Activated T-helper 1 cell treated with anti-CD3 and anti-CD28 coated beads, Interleukin-12 subunit alpha, Interleukin-12 subunit beta, Interleukin-2, Interleukin-4 antibody, amounts not matched to agents 30 ng/mL and 10 ng/mL and 1 ng/mL, durations not matched to agents 14 hours and 24 hours and 36 hours (primary cell): ENCODE measurements at regions not wholly inside any gene's neighbourhood (a gene's known extent, or its start where the extent isn't known, plus 50 kb on each side); places are given as distances from the start of the nearest gene placed in this dataset.

Experiments used
- DNase-seq: peaks from one replicate; pipeline ENCODE4 v3.0.0; 2021; ENCODE audit warnings: low spot score
- H3K27ac Mint-ChIP-seq: one replicate; pipeline ENCODE4 v1.8.0; 2021; ENCODE audit warnings: mild to moderate bottlenecking, mixed read lengths
- H3K27me3 Mint-ChIP-seq: one replicate; pipeline ENCODE4 v1.8.0; 2022; ENCODE audit warnings: mild to moderate bottlenecking, moderate library complexity, mixed read lengths; ENCODE audit not compliant: insufficient read depth
- H3K36me3 Mint-ChIP-seq: one replicate; pipeline ENCODE4 v1.8.0; 2021; ENCODE audit warnings: low read depth, mixed read lengths
- H3K4me1 Mint-ChIP-seq: one replicate; pipeline ENCODE4 v1.8.0; 2021; ENCODE audit warnings: low read depth, mixed read lengths
- H3K4me3 Mint-ChIP-seq: one replicate; pipeline ENCODE4 v1.8.0; 2021; ENCODE audit warnings: mild to moderate bottlenecking, moderate library complexity, mixed read lengths
- H3K9me3 Mint-ChIP-seq: one replicate; pipeline ENCODE4 v1.8.0; 2021; ENCODE audit warnings: mixed read lengths
- intact Hi-C: fragments of 100-400 bp; cut with micrococcal nuclease; formaldehyde crosslinking; loops from one replicate; pipeline ENCODE4 v1.15.1; 2024

DNA sequence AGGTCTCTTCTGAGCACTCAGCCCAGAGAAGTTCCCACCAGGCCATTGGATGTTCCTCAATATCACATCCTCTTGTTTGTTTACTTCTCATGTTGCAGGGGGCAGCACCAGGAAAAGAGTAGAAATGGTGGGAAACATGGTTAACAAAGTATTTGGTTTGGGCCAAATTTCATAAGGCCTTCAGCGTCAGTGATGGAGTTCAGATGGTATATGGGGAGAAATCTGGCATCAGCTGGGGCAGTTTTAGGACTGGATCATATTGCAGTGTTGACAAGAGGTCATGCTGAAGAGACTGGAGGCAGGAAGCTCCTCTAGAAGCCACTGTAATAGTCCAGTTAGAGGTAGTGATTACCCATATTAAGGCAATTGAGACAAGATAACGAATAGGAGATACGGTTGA is 200.0 kb downstream of the WDR11 start:
- no peaks in the 10 kb centered on the region for H3K4me1 Mint-ChIP-seq
- no peak overlapping the region for H3K27ac Mint-ChIP-seq
- DNase-seq, result no peak
- intact Hi-C loops, result no loop called here
- no peak overlapping the region for H3K4me3 Mint-ChIP-seq
- H3K27me3 Mint-ChIP-seq, result no peaks in the 10 kb centered on the region
- H3K36me3 Mint-ChIP-seq, result no peaks in the 10 kb centered on the region
- H3K9me3 Mint-ChIP-seq, result no peaks in the 10 kb centered on the region

DNA sequence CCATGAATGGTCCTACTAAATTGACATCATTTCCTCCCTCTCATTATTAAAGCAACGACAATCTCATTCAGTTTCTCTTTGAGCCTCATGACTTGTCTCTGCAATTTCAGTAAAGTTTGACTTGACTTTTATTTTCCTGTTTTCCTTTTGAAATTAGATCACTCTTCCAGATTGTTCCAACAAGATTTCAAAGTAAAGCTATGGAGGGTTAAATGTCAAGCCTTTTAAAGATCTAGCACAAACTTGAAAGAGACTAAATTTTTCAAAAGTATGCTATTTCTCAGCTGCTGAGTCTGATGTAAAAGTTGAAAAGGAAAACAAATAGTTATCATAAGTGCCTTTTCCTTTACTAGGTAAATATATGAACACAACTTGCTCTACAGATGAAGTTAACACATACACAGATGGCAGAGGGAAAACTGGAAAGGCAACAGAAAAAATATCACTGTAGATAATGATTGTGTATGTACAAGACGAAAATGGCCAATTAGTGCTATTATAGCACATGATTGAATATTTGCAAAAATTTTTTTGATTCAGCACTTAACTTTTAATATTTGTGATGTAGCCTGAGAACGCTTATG is 200.6 kb downstream of the WDR11 start:
- DNase-seq, result no peak
- no peak overlapping the region for H3K4me3 Mint-ChIP-seq
- H3K27ac Mint-ChIP-seq, result no peak overlapping the region
- no peaks in the 10 kb centered on the region for H3K36me3 Mint-ChIP-seq
- H3K4me1 Mint-ChIP-seq, result no peaks in the 10 kb centered on the region
- intact Hi-C loops, result no loop called here
- no peaks in the 10 kb centered on the region for H3K27me3 Mint-ChIP-seq
- no peaks in the 10 kb centered on the region for H3K9me3 Mint-ChIP-seq

DNA sequence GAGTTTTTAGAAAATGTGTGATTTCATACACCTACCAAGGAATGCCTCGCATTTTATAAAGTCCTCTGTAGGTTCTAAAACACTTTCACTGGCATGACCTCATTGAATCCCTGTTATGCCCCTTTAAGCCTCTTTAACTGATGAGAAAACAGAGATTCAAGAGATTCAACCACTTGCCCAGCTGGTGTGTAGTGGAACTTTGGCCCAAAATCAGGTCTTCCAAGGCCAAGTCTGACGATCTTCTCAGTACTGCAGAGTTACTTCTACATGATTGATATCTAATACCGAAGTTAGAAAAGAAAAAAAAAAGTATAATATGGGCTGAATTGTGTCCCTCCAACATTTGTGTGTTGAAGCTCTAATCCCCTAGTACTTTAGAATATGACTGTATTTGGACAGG is 202.0 kb downstream of the WDR11 start:
- no peak overlapping the region for H3K4me3 Mint-ChIP-seq
- intact Hi-C loops, result no loop called here
- H3K9me3 Mint-ChIP-seq, result no peaks in the 10 kb centered on the region
- no peak overlapping the region for H3K27ac Mint-ChIP-seq
- H3K27me3 Mint-ChIP-seq, result no peaks in the 10 kb centered on the region
- DNase-seq, result no peak
- H3K36me3 Mint-ChIP-seq, result no peaks in the 10 kb centered on the region
- no peaks in the 10 kb centered on the region for H3K4me1 Mint-ChIP-seq

- Mint-ChIP-seq H3K4me3 (no peak overlapping the region), H3K36me3 (no peaks in the 10 kb centered on the region), H3K9me3 (no peaks in the 10 kb centered on the region), H3K27me3 (no peaks in the 10 kb centered on the region), H3K4me1 (no peaks in the 10 kb centered on the region), H3K27ac (no peak overlapping the region)
- no peak for DNase-seq
- intact Hi-C loops, result no loop called here
These were observed 203.7 kb downstream of the WDR11 start for GRCh38 chr10:121054874-121055273.

GRCh38 chr10:121057269-121057668 is 206.1 kb downstream of the WDR11 start:
- Mint-ChIP-seq H3K9me3 (no peaks in the 10 kb centered on the region), H3K4me1 (no peaks in the 10 kb centered on the region), H3K36me3 (no peaks in the 10 kb centered on the region), H3K27me3 (no peaks in the 10 kb centered on the region), H3K4me3 (no peak overlapping the region), H3K27ac (no peak overlapping the region)
- DNase-seq, result no peak
- intact Hi-C loops, result no loop called here

GRCh38 chr10:121058082-121058481 is 206.9 kb downstream of the WDR11 start:
- Mint-ChIP-seq H3K27ac (no peak overlapping the region), H3K4me3 (no peak overlapping the region), H3K36me3 (no peaks in the 10 kb centered on the region), H3K4me1 (no peaks in the 10 kb centered on the region), H3K9me3 (no peaks in the 10 kb centered on the region), H3K27me3 (no peaks in the 10 kb centered on the region)
- DNase-seq, result no peak
- intact Hi-C loops, result no loop called here

- Mint-ChIP-seq H3K4me3 (no peak overlapping the region), H3K9me3 (no peaks in the 10 kb centered on the region), H3K4me1 (no peaks in the 10 kb centered on the region), H3K27me3 (no peaks in the 10 kb centered on the region), H3K27ac (no peak overlapping the region), H3K36me3 (no peaks in the 10 kb centered on the region)
- intact Hi-C loops, result no loop called here
- DNase-seq, result no peak
These were observed 208.2 kb downstream of the WDR11 start for GRCh38 chr10:121059351-121059750.

GRCh38 chr10:121062115-121062514 is 211.0 kb downstream of the WDR11 start:
- H3K27ac Mint-ChIP-seq, result no peak overlapping the region
- intact Hi-C loops, result no loop called here
- H3K9me3 Mint-ChIP-seq, result no peaks in the 10 kb centered on the region
- DNase-seq, result no peak
- no peaks in the 10 kb centered on the region for H3K4me1 Mint-ChIP-seq
- no peaks in the 10 kb centered on the region for H3K36me3 Mint-ChIP-seq
- no peak overlapping the region for H3K4me3 Mint-ChIP-seq
- no peaks in the 10 kb centered on the region for H3K27me3 Mint-ChIP-seq

GRCh38 chr10:121063744-121064143 is 212.6 kb downstream of the WDR11 start:
- no peaks in the 10 kb centered on the region for H3K9me3 Mint-ChIP-seq
- DNase-seq, result no peak
- no peak overlapping the region for H3K4me3 Mint-ChIP-seq
- no peak overlapping the region for H3K27ac Mint-ChIP-seq
- intact Hi-C loops, result no loop called here
- H3K4me1 Mint-ChIP-seq, result no peaks in the 10 kb centered on the region
- no peaks in the 10 kb centered on the region for H3K36me3 Mint-ChIP-seq
- H3K27me3 Mint-ChIP-seq, result no peaks in the 10 kb centered on the region

- H3K27me3 Mint-ChIP-seq, result no peaks in the 10 kb centered on the region
- no peaks in the 10 kb centered on the region for H3K36me3 Mint-ChIP-seq
- intact Hi-C loops, result no loop called here
- DNase-seq, result no peak
- no peak overlapping the region for H3K4me3 Mint-ChIP-seq
- H3K4me1 Mint-ChIP-seq, result no peaks in the 10 kb centered on the region
- no peak overlapping the region for H3K27ac Mint-ChIP-seq
- H3K9me3 Mint-ChIP-seq, result no peaks in the 10 kb centered on the region
These were observed 213.3 kb downstream of the WDR11 start for GRCh38 chr10:121064491-121064890.

DNA sequence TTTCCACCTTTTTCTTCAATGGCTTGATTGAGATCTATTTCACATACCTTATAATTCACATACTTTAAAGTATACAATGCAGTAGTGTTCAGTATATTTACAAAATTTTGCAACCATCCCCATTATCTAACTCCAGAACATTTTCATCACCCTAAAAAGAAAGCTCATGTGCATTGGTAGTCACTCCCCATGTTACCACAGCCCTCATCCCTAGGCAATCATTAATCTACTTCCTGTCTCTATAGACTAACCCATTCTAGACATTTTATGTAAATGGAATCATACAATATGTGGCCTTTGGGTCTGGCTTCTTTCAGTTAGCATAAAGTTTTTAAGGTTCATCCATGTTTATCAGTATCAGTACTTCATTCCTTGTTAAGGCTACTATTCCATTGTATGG is 214.2 kb downstream of the WDR11 start:
- no peak for DNase-seq
- Mint-ChIP-seq H3K27ac (no peak overlapping the region), H3K4me1 (no peaks in the 10 kb centered on the region), H3K4me3 (no peak overlapping the region), H3K9me3 (no peaks in the 10 kb centered on the region), H3K36me3 (no peaks in the 10 kb centered on the region), H3K27me3 (no peaks in the 10 kb centered on the region)
- intact Hi-C loops, result no loop called here

GRCh38 chr10:121069061-121069850 is 218.1 kb downstream of the WDR11 start:
- Mint-ChIP-seq H3K27me3 (no peaks in the 10 kb centered on the region), H3K9me3 (no peaks in the 10 kb centered on the region), H3K36me3 (no peaks in the 10 kb centered on the region), H3K27ac (no peak overlapping the region), H3K4me3 (no peak overlapping the region), H3K4me1 (no peaks in the 10 kb centered on the region)
- intact Hi-C loops, result no loop called here
- no peak for DNase-seq

DNA sequence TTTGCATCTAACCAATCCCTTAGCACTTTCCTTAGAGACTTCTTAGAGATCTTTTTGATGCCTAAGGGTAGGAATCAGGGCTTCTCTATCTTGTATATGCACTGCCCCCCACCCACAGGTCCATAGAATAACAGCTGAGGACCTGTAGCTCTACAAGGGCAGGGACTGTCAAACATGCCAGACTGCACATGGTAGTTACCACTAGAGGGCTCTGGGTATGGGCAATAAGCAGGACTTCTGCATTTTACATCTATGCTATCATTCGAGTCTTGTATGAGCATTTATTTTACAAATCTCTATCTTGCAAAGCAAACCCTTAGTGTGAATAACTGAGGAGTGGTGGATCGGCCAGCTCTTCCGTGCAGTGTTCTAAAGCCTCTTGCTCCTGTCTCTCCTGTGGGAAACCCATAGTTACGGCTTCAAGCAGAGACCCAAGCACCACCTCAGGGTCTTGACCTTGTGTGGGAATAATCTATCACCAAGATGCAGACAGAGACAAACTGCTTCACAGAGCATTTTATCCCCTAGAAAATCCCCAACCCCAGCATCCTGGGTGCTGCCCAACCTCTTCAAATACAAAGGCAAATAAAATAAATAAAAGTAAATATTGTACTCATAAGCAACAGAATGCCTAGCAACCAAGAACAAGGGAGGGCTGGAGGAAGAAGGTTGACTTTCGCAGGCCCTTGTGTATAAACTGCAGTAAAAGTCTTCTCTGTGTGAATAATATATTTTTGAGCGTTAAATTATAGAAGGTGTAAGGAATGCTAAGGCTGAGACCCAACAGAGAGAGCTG is 219.3 kb downstream of the WDR11 start:
- H3K27ac Mint-ChIP-seq, result no peak overlapping the region
- H3K27me3 Mint-ChIP-seq, result no peaks in the 10 kb centered on the region
- H3K4me1 Mint-ChIP-seq, result no peaks in the 10 kb centered on the region
- intact Hi-C loops, result no loop called here
- no peaks in the 10 kb centered on the region for H3K36me3 Mint-ChIP-seq
- H3K9me3 Mint-ChIP-seq, result no peaks in the 10 kb centered on the region
- DNase-seq, result no peak
- no peak overlapping the region for H3K4me3 Mint-ChIP-seq
